IMR-90 (cell line): ENCODE measurements at regions not wholly inside any gene's neighbourhood (a gene's known extent, or its start where the extent isn't known, plus 50 kb on each side); places are given as distances from the start of the nearest gene placed in this dataset.

Experiments
- ATAC-seq: fragments of 200-7000 bp; cut with Tn5 transposase; 2 replicates; pipeline ENCODE4 v1.9.1; 2020; ENCODE audit warnings: low read depth, mild to moderate bottlenecking, moderate library complexity
- BruUV-seq: library from RNA; stranded (reverse); fragments of 400-500 nt; replicated peaks from 2 replicates; lab custom pipeline; 2021; lab: Mats Ljungman, UMichigan
- CTCF ChIA-PET: fragments of 300-600 bp; formaldehyde crosslinking; extraction: SDS; loops from one replicate; lab custom pipeline; 2021; ENCODE audit warnings: antibody characterized with exemption; lab: Yijun Ruan, JAX
- POLR2A ChIA-PET: fragments of 300-600 bp; sonication (Branson Sonifier 250); formaldehyde crosslinking; loops from one replicate; lab custom pipeline; 2022; ENCODE audit warnings: antibody characterized with exemption; ENCODE audit not compliant: unreplicated experiment; lab: Charles Lee
- DNase-seq: peaks from one replicate; pipeline ENCODE4 v3.0.0; 2013
- H2AFZ ChIP-seq: replicated peaks from 2 replicates; pipeline ENCODE3; 2013; ENCODE audit warnings: low read length, mild to moderate bottlenecking; ENCODE audit not compliant: poor library complexity
- H2AK5ac ChIP-seq: 2 replicates; pipeline ENCODE4 v1.6.1; 2013; ENCODE audit warnings: low read depth, low read length, inconsistent platforms
- H2AK9ac ChIP-seq: replicated peaks from 2 replicates; pipeline ENCODE3; 2013; ENCODE audit warnings: mild to moderate bottlenecking, low read depth, low read length, moderate library complexity; ENCODE audit not compliant: poor library complexity
- H2BK120ac ChIP-seq: 2 replicates; pipeline ENCODE4 v1.6.1; 2013; ENCODE audit warnings: low read depth, low read length, inconsistent platforms
- H2BK15ac ChIP-seq: 3 replicates; pipeline ENCODE4 v1.6.1; 2013; ENCODE audit warnings: low read depth, low read length, inconsistent platforms
- H2BK20ac ChIP-seq: 2 replicates; pipeline ENCODE4 v1.6.1; 2013; ENCODE audit warnings: low read depth, mild to moderate bottlenecking, inconsistent platforms, low read length, moderate library complexity
- H2BK5ac ChIP-seq: 2 replicates; pipeline ENCODE4 v1.6.1; 2013; ENCODE audit warnings: mild to moderate bottlenecking, low read depth, low read length, inconsistent platforms; ENCODE audit not compliant: poor library complexity, severe bottlenecking
- H3K14ac ChIP-seq: replicated peaks from 2 replicates; pipeline ENCODE4 v1.6.1; 2013; ENCODE audit warnings: low read depth, low read length, inconsistent platforms
- H3K18ac ChIP-seq: 2 replicates; pipeline ENCODE4 v1.6.1; 2013; ENCODE audit warnings: low read depth, low read length, control low read depth
- H3K23ac ChIP-seq: 2 replicates; pipeline ENCODE4 v1.6.1; 2013; ENCODE audit warnings: low read depth, low read length, inconsistent platforms
- H3K27ac ChIP-seq: 2 replicates; pipeline ENCODE4 v1.5.1; 2013; ENCODE audit warnings: mild to moderate bottlenecking, control low read depth, low read length; ENCODE audit not compliant: insufficient read depth
- H3K27me3 ChIP-seq: 2 replicates; pipeline ENCODE4 v1.6.1; 2013; ENCODE audit warnings: low read length; ENCODE audit not compliant: control insufficient read depth, insufficient read depth
- H3K36me3 ChIP-seq: 2 replicates; pipeline ENCODE4 v1.6.1; 2013; ENCODE audit warnings: low read length, mixed read lengths; ENCODE audit not compliant: control insufficient read depth, insufficient read depth
- H3K4ac ChIP-seq: 2 replicates; pipeline ENCODE4 v1.6.1; 2013; ENCODE audit warnings: low read depth, low read length, inconsistent platforms
- H3K4me1 ChIP-seq: 2 replicates; pipeline ENCODE4 v1.6.1; 2013; ENCODE audit warnings: low read length, mixed read lengths; ENCODE audit not compliant: control insufficient read depth, insufficient read depth
- H3K4me2 ChIP-seq: 2 replicates; pipeline ENCODE4 v1.6.1; 2013; ENCODE audit warnings: low read depth, mild to moderate bottlenecking, control low read depth, low read length, moderate library complexity
- H3K4me3 ChIP-seq: 2 replicates; pipeline ENCODE4 v1.5.1; 2013; ENCODE audit warnings: low read depth, mild to moderate bottlenecking, control low read depth, low read length, moderate library complexity; ENCODE audit not compliant: insufficient read depth
- H3K56ac ChIP-seq: 2 replicates; pipeline ENCODE4 v1.6.1; 2013; ENCODE audit warnings: low read length, inconsistent platforms; ENCODE audit not compliant: insufficient read depth; ENCODE audit errors: extremely low read depth
- H3K79me1 ChIP-seq, 2 experiments: 2 replicates each; pipeline ENCODE4 v1.6.1; 2013; ENCODE audit warnings: low read length in 2 of 2, inconsistent platforms in 1 of 2, low read depth in 1 of 2
- H3K9ac ChIP-seq: 2 replicates; pipeline ENCODE4 v1.6.1; 2013; ENCODE audit warnings: low read depth, low read length, control low read depth
- H3K9me1 ChIP-seq: 2 replicates; pipeline ENCODE4 v1.6.1; 2013; ENCODE audit warnings: low read length, inconsistent platforms; ENCODE audit not compliant: insufficient read depth
- H3K9me3 ChIP-seq: 2 replicates; pipeline ENCODE4 v1.6.1; 2013; ENCODE audit warnings: low read length; ENCODE audit not compliant: control insufficient read depth, insufficient read depth
- H4K20me1 ChIP-seq: 2 replicates; pipeline ENCODE4 v1.6.1; 2013; ENCODE audit warnings: low read length, inconsistent platforms; ENCODE audit not compliant: insufficient read depth
- H4K5ac ChIP-seq: 2 replicates; pipeline ENCODE4 v1.6.1; 2013; ENCODE audit warnings: mild to moderate bottlenecking, low read depth, low read length, control low read depth
- H4K8ac ChIP-seq, 2 experiments: 2 replicates each; pipeline ENCODE4 v1.6.1; 2013; ENCODE audit warnings: low read depth in 2 of 2, low read length in 2 of 2, control low read depth in 1 of 2, inconsistent platforms in 1 of 2
- H4K91ac ChIP-seq: 2 replicates; pipeline ENCODE4 v1.6.1; 2013; ENCODE audit warnings: low read depth, low read length, inconsistent platforms; ENCODE audit not compliant: insufficient read depth
- BHLHE40 ChIP-seq: fragments of 150-350 bp; IDR thresholded peaks from 2 replicates; pipeline ENCODE4 v1.6.1; 2016; ENCODE audit warnings: mild to moderate bottlenecking, low read depth, low read length
- CEBPB ChIP-seq: IDR thresholded peaks from 2 replicates; pipeline ENCODE4 v1.6.1; 2012; ENCODE audit warnings: low read depth, low read length, improper control_type of control experiment
- CHD1 ChIP-seq: IDR thresholded peaks from 2 replicates; pipeline ENCODE4 v1.6.1; 2012; ENCODE audit warnings: low read depth, low read length, improper control_type of control experiment
- FOS ChIP-seq: fragments of 150-350 bp; IDR thresholded peaks from 2 replicates; pipeline ENCODE4 v1.6.1; 2016; ENCODE audit warnings: low read depth, low read length
- MAFK ChIP-seq: IDR thresholded peaks from 2 replicates; pipeline ENCODE4 v1.6.1; 2012; ENCODE audit warnings: low read depth, low read length, improper control_type of control experiment
- MAZ ChIP-seq: IDR thresholded peaks from 2 replicates; pipeline ENCODE4 v1.6.1; 2012; ENCODE audit warnings: low read depth, mild to moderate bottlenecking, low read length, improper control_type of control experiment, moderate library complexity, borderline replicate concordance
- MXI1 ChIP-seq: IDR thresholded peaks from 2 replicates; pipeline ENCODE4 v1.6.1; 2012; ENCODE audit warnings: low read depth, mild to moderate bottlenecking, low read length, moderate library complexity, borderline replicate concordance
- NFE2L2 ChIP-seq: fragments of 150-350 bp; IDR thresholded peaks from 2 replicates; pipeline ENCODE4 v1.6.1; 2016; ENCODE audit warnings: low read depth, mild to moderate bottlenecking, low read length
- RAD21 ChIP-seq: IDR thresholded peaks from 2 replicates; pipeline ENCODE4 v1.6.1; 2012; ENCODE audit warnings: low read length, improper control_type of control experiment
- RCOR1 ChIP-seq: IDR thresholded peaks from 2 replicates; pipeline ENCODE4 v1.6.1; 2012; ENCODE audit warnings: mild to moderate bottlenecking, low read length, improper control_type of control experiment; ENCODE audit not compliant: insufficient replicate concordance
- RFX5 ChIP-seq: IDR thresholded peaks from 2 replicates; pipeline ENCODE4 v1.8.0; 2012; ENCODE audit warnings: low read depth, mild to moderate bottlenecking, low read length, moderate library complexity
- SMC3 ChIP-seq: fragments of 150-350 bp; IDR thresholded peaks from 2 replicates; pipeline ENCODE4 v1.6.1; 2016; ENCODE audit warnings: low read depth, mild to moderate bottlenecking, antibody characterized with exemption, low read length, moderate library complexity
- WGBS, 2 experiments: methylation state at CpG; one replicate each; pipeline versions ENCODE4 v1.1.5 to v1.1.7; 2013; ENCODE audit warnings: missing lambda C conversion rate in 2 of 2; ENCODE audit not compliant: insufficient read length in 1 of 2; ENCODE audit errors: extremely low coverage in 2 of 2; 5-methylcytosine and 5-hydroxymethylcytosine counted together
- dilution Hi-C: fragments of 300-500 bp; cut with HindIII; formaldehyde crosslinking; loops from one replicate; pipeline ENCODE4 v1.14.3; 2018; ENCODE audit warnings: low sequenced_read_pairs; ENCODE audit not compliant: unreplicated experiment
- in situ Hi-C: fragments of 300-500 bp; cut with MboI; formaldehyde crosslinking; loops from 3 replicates; pipeline ENCODE4 v1.14.3; 2019; ENCODE audit warnings: low sequenced_read_pairs, inconsistent platforms, mixed read lengths
- intact Hi-C: fragments of 100-400 bp; cut with micrococcal nuclease; formaldehyde crosslinking; loops from 2 replicates; pipeline ENCODE4 v1.10.0; 2022
- TF ChIP-seq, protein P1 (sequence below): fragments of 150-350 bp; IDR thresholded peaks from 2 replicates; pipeline ENCODE4 v1.6.1; 2017; ENCODE audit warnings: mild to moderate bottlenecking, antibody characterized with exemption, low read length, low read depth
- TF ChIP-seq, protein P2 (sequence below): fragments of 150-350 bp; IDR thresholded peaks from 2 replicates; pipeline ENCODE4 v1.6.1; 2016; ENCODE audit warnings: low read depth, mild to moderate bottlenecking, low read length, moderate library complexity, borderline replicate concordance
- TF ChIP-seq, protein P3 (sequence below): conservative IDR thresholded peaks from 2 replicates; pipeline ENCODE4 v1.5.1; 2012; ENCODE audit warnings: mild to moderate bottlenecking, low read depth, low read length, improper control_type of control experiment

DNA sequence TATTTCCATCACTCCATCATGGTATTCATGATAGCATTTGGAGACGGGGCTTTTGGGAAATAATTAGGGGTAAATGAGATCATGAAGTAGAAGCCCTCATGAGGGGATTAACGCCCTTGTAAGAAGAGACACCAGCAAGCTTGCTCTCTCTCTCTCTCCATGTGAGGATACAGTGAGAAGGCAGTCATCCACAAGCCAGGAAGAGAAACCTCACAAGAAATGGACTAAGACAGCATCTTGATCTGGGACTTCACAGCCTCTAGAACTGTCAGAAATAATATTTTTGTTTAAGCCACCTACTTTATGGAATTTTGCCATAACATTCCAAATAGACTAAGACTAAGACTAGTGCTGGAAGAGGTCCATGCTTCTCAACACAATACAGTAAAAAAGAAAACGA is 464.6 kb upstream of the GCFC2 start:
- Histone ChIP-seq H3K27ac (no peak overlapping the region), H3K79me1 (no peaks in the 10 kb centered on the region), H3K56ac (no peak overlapping the region), H3K23ac (no peak overlapping the region), H3K18ac (no peak overlapping the region), H2AFZ (no peak overlapping the region), H3K4me3 (no peak overlapping the region), H2AK5ac (no peak overlapping the region), H3K9me1 (no peaks in the 10 kb centered on the region), H4K5ac (no peak overlapping the region), H3K4me1 (no peaks in the 10 kb centered on the region), H3K14ac (no peak overlapping the region), H2BK15ac (no peak overlapping the region), H4K91ac (no peak overlapping the region), H3K4me2 (no peak overlapping the region), H2BK120ac (no peak overlapping the region), H3K9ac (no peak overlapping the region), H4K8ac (no peak overlapping the region), H2BK5ac (no peak overlapping the region), H2AK9ac (no peak overlapping the region), H4K20me1 (no peaks in the 10 kb centered on the region), H3K4ac (no peak overlapping the region), H3K36me3 (no peaks in the 10 kb centered on the region), H2BK20ac (no peak overlapping the region), H3K9me3 (no peaks in the 10 kb centered on the region), H3K27me3 (no peaks in the 10 kb centered on the region)
- WGBS, 2 experiments = no CpG with 5 or more reads among the region's 3 CpGs
- POLR2A ChIA-PET = no interaction called here
- CTCF ChIA-PET = no interaction called here
- dilution Hi-C loops (no loop called here), in situ Hi-C loops (no loop called here), intact Hi-C loops (no loop called here)
- no peak for TF ChIP-seq SMC3
- no peak for TF ChIP-seq MXI1
- no peak for TF ChIP-seq MAFK
- no peak for TF ChIP-seq BHLHE40
- TF ChIP-seq MAZ = no peak
- TF ChIP-seq, protein P1, sequence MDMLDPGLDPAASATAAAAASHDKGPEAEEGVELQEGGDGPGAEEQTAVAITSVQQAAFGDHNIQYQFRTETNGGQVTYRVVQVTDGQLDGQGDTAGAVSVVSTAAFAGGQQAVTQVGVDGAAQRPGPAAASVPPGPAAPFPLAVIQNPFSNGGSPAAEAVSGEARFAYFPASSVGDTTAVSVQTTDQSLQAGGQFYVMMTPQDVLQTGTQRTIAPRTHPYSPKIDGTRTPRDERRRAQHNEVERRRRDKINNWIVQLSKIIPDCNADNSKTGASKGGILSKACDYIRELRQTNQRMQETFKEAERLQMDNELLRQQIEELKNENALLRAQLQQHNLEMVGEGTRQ = no peak
- TF ChIP-seq NFE2L2 = no peak
- TF ChIP-seq RFX5 = no peak
- TF ChIP-seq RCOR1 = no peak
- no peak for TF ChIP-seq RAD21
- TF ChIP-seq CEBPB = no peak
- TF ChIP-seq, protein P2, sequence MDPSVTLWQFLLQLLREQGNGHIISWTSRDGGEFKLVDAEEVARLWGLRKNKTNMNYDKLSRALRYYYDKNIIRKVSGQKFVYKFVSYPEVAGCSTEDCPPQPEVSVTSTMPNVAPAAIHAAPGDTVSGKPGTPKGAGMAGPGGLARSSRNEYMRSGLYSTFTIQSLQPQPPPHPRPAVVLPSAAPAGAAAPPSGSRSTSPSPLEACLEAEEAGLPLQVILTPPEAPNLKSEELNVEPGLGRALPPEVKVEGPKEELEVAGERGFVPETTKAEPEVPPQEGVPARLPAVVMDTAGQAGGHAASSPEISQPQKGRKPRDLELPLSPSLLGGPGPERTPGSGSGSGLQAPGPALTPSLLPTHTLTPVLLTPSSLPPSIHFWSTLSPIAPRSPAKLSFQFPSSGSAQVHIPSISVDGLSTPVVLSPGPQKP = no peak
- TF ChIP-seq FOS = no peak
- TF ChIP-seq, protein P3, sequence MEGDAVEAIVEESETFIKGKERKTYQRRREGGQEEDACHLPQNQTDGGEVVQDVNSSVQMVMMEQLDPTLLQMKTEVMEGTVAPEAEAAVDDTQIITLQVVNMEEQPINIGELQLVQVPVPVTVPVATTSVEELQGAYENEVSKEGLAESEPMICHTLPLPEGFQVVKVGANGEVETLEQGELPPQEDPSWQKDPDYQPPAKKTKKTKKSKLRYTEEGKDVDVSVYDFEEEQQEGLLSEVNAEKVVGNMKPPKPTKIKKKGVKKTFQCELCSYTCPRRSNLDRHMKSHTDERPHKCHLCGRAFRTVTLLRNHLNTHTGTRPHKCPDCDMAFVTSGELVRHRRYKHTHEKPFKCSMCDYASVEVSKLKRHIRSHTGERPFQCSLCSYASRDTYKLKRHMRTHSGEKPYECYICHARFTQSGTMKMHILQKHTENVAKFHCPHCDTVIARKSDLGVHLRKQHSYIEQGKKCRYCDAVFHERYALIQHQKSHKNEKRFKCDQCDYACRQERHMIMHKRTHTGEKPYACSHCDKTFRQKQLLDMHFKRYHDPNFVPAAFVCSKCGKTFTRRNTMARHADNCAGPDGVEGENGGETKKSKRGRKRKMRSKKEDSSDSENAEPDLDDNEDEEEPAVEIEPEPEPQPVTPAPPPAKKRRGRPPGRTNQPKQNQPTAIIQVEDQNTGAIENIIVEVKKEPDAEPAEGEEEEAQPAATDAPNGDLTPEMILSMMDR = no peak
- no peak for TF ChIP-seq CHD1
- ATAC-seq = no peak
- DNase-seq = no peak
- no TSS peak for BruUV-seq
